ENCODE measurements at regions not wholly inside any gene's neighbourhood (a gene's known extent, or its start where the extent isn't known, plus 50 kb on each side); places are given as distances from the start of the nearest gene placed in this dataset.

GRCh38 chr2:58377181-58377580 lies 136.1 kb upstream of the FANCL start:
- Histone ChIP-seq H3K4me3 (ENCODE audit: low read depth in 1 of 2, low read length in 2 of 2) (no peak overlapping the region), H3K9me3 (ENCODE audit: control insufficient read depth in 1 of 2, low read length in 2 of 2) (no peaks in the 10 kb centered on the region), H3K27ac (ENCODE audit: low read length) (no peak overlapping the region), H3K36me3 (ENCODE audit: control insufficient read depth in 1 of 2, insufficient read depth in 2 of 2, low read length in 2 of 2) (no peaks in the 10 kb centered on the region), H3K4me1 (ENCODE audit: control insufficient read depth in 1 of 2, insufficient read depth in 2 of 2, low read length in 2 of 2) (no peaks in the 10 kb centered on the region), H3K27me3 (ENCODE audit: low read depth, low read length) (no peaks in the 10 kb centered on the region)

GRCh38 chr2:58376592-58376991 lies 135.5 kb upstream of the FANCL start:
- Histone ChIP-seq H3K4me3 (ENCODE audit: low read depth in 1 of 2, low read length in 2 of 2) (no peak overlapping the region), H3K9me3 (ENCODE audit: control insufficient read depth in 1 of 2, low read length in 2 of 2) (no peaks in the 10 kb centered on the region), H3K4me1 (ENCODE audit: control insufficient read depth in 1 of 2, insufficient read depth in 2 of 2, low read length in 2 of 2) (no peaks in the 10 kb centered on the region), H3K27ac (ENCODE audit: low read length) (no peak overlapping the region), H3K27me3 (ENCODE audit: low read depth, low read length) (no peaks in the 10 kb centered on the region), H3K36me3 (ENCODE audit: control insufficient read depth in 1 of 2, insufficient read depth in 2 of 2, low read length in 2 of 2) (no peaks in the 10 kb centered on the region)

DNA sequence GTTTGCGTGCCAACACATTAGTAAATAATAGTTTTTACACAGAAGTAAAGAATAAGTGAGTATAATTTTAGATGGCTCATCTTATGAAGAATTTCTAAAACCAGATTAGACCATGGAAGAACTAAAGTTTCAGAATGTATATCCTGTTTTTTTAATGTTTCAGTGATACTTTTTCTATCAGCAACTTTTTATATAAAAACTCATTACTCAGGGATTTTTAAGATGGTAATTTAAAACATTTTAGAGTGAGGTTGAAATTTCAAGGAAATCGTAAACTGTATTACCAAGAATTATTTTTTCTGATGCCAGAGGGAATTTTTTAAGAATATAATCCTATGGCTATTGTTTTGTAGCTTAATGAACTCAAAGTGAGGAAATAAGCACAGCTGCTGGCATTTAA lies 128.5 kb upstream of the FANCL start:
- no peak overlapping the region for H3K4me3 ChIP-seq (ENCODE audit: low read depth in 1 of 2, low read length in 2 of 2)
- no peaks in the 10 kb centered on the region for H3K27me3 ChIP-seq (ENCODE audit: low read depth, low read length)

DNA sequence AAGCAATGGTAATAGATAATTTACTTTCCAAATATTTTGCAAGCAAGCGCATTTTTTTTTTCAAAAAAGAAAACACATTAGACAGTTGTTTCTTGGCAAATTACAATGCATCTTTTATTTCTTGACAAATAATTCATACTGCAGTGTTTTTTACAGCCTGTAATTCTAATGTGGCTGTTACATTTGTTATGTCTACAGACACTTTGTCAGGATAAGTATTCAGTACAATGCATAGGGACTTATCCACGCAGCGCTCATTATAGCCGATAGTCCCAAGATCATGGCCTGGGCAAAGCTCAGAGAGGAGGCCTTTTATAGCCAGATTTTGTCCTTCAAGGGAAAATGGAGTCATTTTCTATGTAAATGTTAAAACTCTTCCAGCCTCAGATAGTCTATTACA lies 123.0 kb upstream of the FANCL start:
- H3K4me1 ChIP-seq (ENCODE audit: control insufficient read depth in 1 of 2, insufficient read depth in 2 of 2, low read length in 2 of 2): no peaks in the 10 kb centered on the region
- no peak overlapping the region for H3K27ac ChIP-seq (ENCODE audit: low read length)
- H3K36me3 ChIP-seq (ENCODE audit: control insufficient read depth in 1 of 2, insufficient read depth in 2 of 2, low read length in 2 of 2): no peaks in the 10 kb centered on the region
- no peak overlapping the region for H3K4me3 ChIP-seq (ENCODE audit: low read depth in 1 of 2, low read length in 2 of 2)
- H3K27me3 ChIP-seq (ENCODE audit: low read depth, low read length): no peaks in the 10 kb centered on the region
- H3K9me3 ChIP-seq (ENCODE audit: control insufficient read depth in 1 of 2, low read length in 2 of 2): no peaks in the 10 kb centered on the region

More for the DNA sequence above, 128.5 kb upstream of the FANCL start:
- no peaks in the 10 kb centered on the region for H3K36me3 ChIP-seq (ENCODE audit: control insufficient read depth in 1 of 2, insufficient read depth in 2 of 2, low read length in 2 of 2)
- H3K4me1 ChIP-seq (ENCODE audit: control insufficient read depth in 1 of 2, insufficient read depth in 2 of 2, low read length in 2 of 2): no peaks in the 10 kb centered on the region
- no peak overlapping the region for H3K27ac ChIP-seq (ENCODE audit: low read length)
- no peaks in the 10 kb centered on the region for H3K9me3 ChIP-seq (ENCODE audit: control insufficient read depth in 1 of 2, low read length in 2 of 2)

DNA sequence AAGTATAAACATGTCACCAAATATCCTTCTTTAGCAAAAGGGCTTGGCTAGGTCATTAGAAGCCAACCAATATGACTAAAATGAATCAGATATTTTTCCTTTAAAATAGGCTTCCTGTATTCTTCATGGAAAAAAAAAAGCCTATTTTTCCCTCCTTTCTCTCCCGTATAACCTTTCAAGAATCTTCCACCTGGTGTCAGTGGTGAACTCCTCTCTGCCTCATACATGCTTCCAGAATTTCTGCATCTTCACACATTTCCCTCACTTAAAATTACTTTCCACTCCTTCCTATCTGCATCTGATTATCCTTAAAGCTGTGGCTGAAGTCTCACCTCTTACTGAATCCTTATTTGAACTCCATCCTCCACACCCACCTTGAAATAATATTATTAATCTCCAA lies 116.9 kb upstream of the FANCL start:
- H3K9me3 ChIP-seq (ENCODE audit: control insufficient read depth in 1 of 2, low read length in 2 of 2): no peaks in the 10 kb centered on the region
- no peaks in the 10 kb centered on the region for H3K27me3 ChIP-seq (ENCODE audit: low read depth, low read length)
- no peak overlapping the region for H3K4me3 ChIP-seq (ENCODE audit: low read depth in 1 of 2, low read length in 2 of 2)
- H3K4me1 ChIP-seq (ENCODE audit: control insufficient read depth in 1 of 2, insufficient read depth in 2 of 2, low read length in 2 of 2): no peaks in the 10 kb centered on the region
- no peaks in the 10 kb centered on the region for H3K36me3 ChIP-seq (ENCODE audit: control insufficient read depth in 1 of 2, insufficient read depth in 2 of 2, low read length in 2 of 2)
- H3K27ac ChIP-seq (ENCODE audit: low read length): no peak overlapping the region

DNA sequence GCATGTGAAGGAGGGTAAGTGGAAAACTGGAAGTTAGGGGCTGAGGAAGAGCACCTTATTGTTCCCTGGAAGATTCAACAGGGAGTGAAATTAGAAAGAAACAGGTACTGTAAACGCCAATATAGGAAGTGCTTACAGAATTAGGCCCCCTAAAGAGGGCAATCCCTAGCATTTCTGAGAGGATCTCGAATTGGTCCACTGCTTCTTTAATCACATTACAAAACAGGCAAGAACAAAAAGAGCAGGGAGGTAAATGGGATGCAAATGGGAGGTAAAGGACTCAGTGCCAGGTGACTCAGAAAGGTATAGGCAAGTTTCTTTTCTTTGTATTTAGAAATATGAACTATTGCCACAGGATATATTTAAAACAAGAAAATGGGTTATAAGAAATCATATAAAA lies 116.4 kb upstream of the FANCL start:
- no peaks in the 10 kb centered on the region for H3K27me3 ChIP-seq (ENCODE audit: low read depth, low read length)
- H3K27ac ChIP-seq (ENCODE audit: low read length): no peak overlapping the region
- no peaks in the 10 kb centered on the region for H3K36me3 ChIP-seq (ENCODE audit: control insufficient read depth in 1 of 2, insufficient read depth in 2 of 2, low read length in 2 of 2)
- no peaks in the 10 kb centered on the region for H3K4me1 ChIP-seq (ENCODE audit: control insufficient read depth in 1 of 2, insufficient read depth in 2 of 2, low read length in 2 of 2)
- no peak overlapping the region for H3K4me3 ChIP-seq (ENCODE audit: low read depth in 1 of 2, low read length in 2 of 2)
- H3K9me3 ChIP-seq (ENCODE audit: control insufficient read depth in 1 of 2, low read length in 2 of 2): no peaks in the 10 kb centered on the region

GRCh38 chr2:58354230-58354629 lies 113.1 kb upstream of the FANCL start:
- no peaks in the 10 kb centered on the region for H3K4me1 ChIP-seq (ENCODE audit: control insufficient read depth in 1 of 2, insufficient read depth in 2 of 2, low read length in 2 of 2)
- no peaks in the 10 kb centered on the region for H3K9me3 ChIP-seq (ENCODE audit: control insufficient read depth in 1 of 2, low read length in 2 of 2)
- H3K36me3 ChIP-seq (ENCODE audit: control insufficient read depth in 1 of 2, insufficient read depth in 2 of 2, low read length in 2 of 2): no peaks in the 10 kb centered on the region
- no peak overlapping the region for H3K27ac ChIP-seq (ENCODE audit: low read length)
- no peak overlapping the region for H3K4me3 ChIP-seq (ENCODE audit: low read depth in 1 of 2, low read length in 2 of 2)
- H3K27me3 ChIP-seq (ENCODE audit: low read depth, low read length): no peaks in the 10 kb centered on the region

DNA sequence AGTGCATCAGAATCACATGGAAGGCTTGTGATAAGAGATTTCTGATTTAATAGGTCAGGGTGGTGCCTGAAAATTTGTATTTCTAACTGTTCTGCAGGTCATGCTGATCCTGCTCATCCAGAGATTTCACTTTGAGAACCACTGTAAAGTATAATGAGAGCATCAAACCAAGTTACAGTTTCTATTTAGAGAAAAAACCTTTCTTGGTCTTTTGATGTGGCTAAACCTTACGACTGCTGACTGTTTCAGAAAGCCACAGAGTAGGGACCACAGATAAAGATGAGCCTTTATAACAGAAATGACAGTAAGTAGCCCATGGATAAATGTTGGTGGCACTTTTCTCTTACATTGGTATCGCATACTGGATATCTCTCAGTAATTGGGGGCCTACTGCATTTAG lies 109.4 kb upstream of the FANCL start:
- Histone ChIP-seq H3K4me3 (ENCODE audit: low read depth in 1 of 2, low read length in 2 of 2) (no peak overlapping the region), H3K9me3 (ENCODE audit: control insufficient read depth in 1 of 2, low read length in 2 of 2) (no peaks in the 10 kb centered on the region), H3K27me3 (ENCODE audit: low read depth, low read length) (no peaks in the 10 kb centered on the region), H3K4me1 (ENCODE audit: control insufficient read depth in 1 of 2, insufficient read depth in 2 of 2, low read length in 2 of 2) (no peaks in the 10 kb centered on the region), H3K27ac (ENCODE audit: low read length) (no peak overlapping the region), H3K36me3 (ENCODE audit: control insufficient read depth in 1 of 2, insufficient read depth in 2 of 2, low read length in 2 of 2) (no peaks in the 10 kb centered on the region)

- Histone ChIP-seq H3K4me3 (ENCODE audit: low read depth in 1 of 2, low read length in 2 of 2) (no peak overlapping the region), H3K27ac (ENCODE audit: low read length) (no peak overlapping the region), H3K4me1 (ENCODE audit: control insufficient read depth in 1 of 2, insufficient read depth in 2 of 2, low read length in 2 of 2) (no peaks in the 10 kb centered on the region), H3K27me3 (ENCODE audit: low read depth, low read length) (no peaks in the 10 kb centered on the region), H3K36me3 (ENCODE audit: control insufficient read depth in 1 of 2, insufficient read depth in 2 of 2, low read length in 2 of 2) (no peaks in the 10 kb centered on the region), H3K9me3 (ENCODE audit: control insufficient read depth in 1 of 2, low read length in 2 of 2) (no peaks in the 10 kb centered on the region)
Measured at GRCh38 chr2:58347810-58348209, 106.7 kb upstream of the FANCL start.

GRCh38 chr2:58341047-58341446 lies 99.9 kb upstream of the FANCL start:
- H3K27ac ChIP-seq (ENCODE audit: low read length): no peak overlapping the region

GRCh38 chr2:58339548-58340243 lies 98.6 kb upstream of the FANCL start:
- no peaks in the 10 kb centered on the region for H3K27me3 ChIP-seq (ENCODE audit: low read depth, low read length)
- no peaks in the 10 kb centered on the region for H3K4me1 ChIP-seq (ENCODE audit: control insufficient read depth in 1 of 2, insufficient read depth in 2 of 2, low read length in 2 of 2)
- H3K9me3 ChIP-seq (ENCODE audit: control insufficient read depth in 1 of 2, low read length in 2 of 2): peaks cover 0 to 9% of the 10 kb centered on the region in 2 donors
- H3K27ac ChIP-seq (ENCODE audit: low read length): no peak overlapping the region
- H3K36me3 ChIP-seq (ENCODE audit: control insufficient read depth in 1 of 2, insufficient read depth in 2 of 2, low read length in 2 of 2): no peaks in the 10 kb centered on the region
- H3K4me3 ChIP-seq (ENCODE audit: low read depth in 1 of 2, low read length in 2 of 2): no peak overlapping the region

More at GRCh38 chr2:58341047-58341446, 99.9 kb upstream of the FANCL start:
- Histone ChIP-seq H3K9me3 (ENCODE audit: control insufficient read depth in 1 of 2, low read length in 2 of 2) (peaks cover 0 to 9% of the 10 kb centered on the region in 2 donors), H3K36me3 (ENCODE audit: control insufficient read depth in 1 of 2, insufficient read depth in 2 of 2, low read length in 2 of 2) (no peaks in the 10 kb centered on the region), H3K4me1 (ENCODE audit: control insufficient read depth in 1 of 2, insufficient read depth in 2 of 2, low read length in 2 of 2) (no peaks in the 10 kb centered on the region), H3K4me3 (ENCODE audit: low read depth in 1 of 2, low read length in 2 of 2) (no peak overlapping the region), H3K27me3 (ENCODE audit: low read depth, low read length) (no peaks in the 10 kb centered on the region)

- Histone ChIP-seq H3K36me3 (ENCODE audit: control insufficient read depth in 1 of 2, insufficient read depth in 2 of 2, low read length in 2 of 2) (no peaks in the 10 kb centered on the region), H3K4me3 (ENCODE audit: low read depth in 1 of 2, low read length in 2 of 2) (no peak overlapping the region)
Measured at GRCh38 chr2:58336416-58336815, 95.3 kb upstream of the FANCL start.

More at GRCh38 chr2:58336416-58336815, 95.3 kb upstream of the FANCL start:
- Histone ChIP-seq H3K9me3 (ENCODE audit: control insufficient read depth in 1 of 2, low read length in 2 of 2) (peaks cover 0 to 3% of the 10 kb centered on the region in 2 donors), H3K4me1 (ENCODE audit: control insufficient read depth in 1 of 2, insufficient read depth in 2 of 2, low read length in 2 of 2) (peaks cover 0 to 4% of the 10 kb centered on the region in 2 donors), H3K27me3 (ENCODE audit: low read depth, low read length) (no peaks in the 10 kb centered on the region), H3K27ac (ENCODE audit: low read length) (no peak overlapping the region)
